HG03354 (cell line): ENCODE measurements at regions not wholly inside any gene's neighbourhood (a gene's known extent, or its start where the extent isn't known, plus 50 kb on each side); places are given as distances from the start of the nearest gene placed in this dataset.

ENCODE experiments used
- ATAC-seq: cut with Tn5 transposase; IDR thresholded peaks from one replicate; pipeline ENCODE4 v1.9.1; 2021; ENCODE audit warnings: mild to moderate bottlenecking; ENCODE audit not compliant: unreplicated experiment, poor library complexity, severe bottlenecking

GRCh38 chr4:130185123-130185522, 1089.2 kb downstream of the C4orf33 start:
- ATAC-seq: no peak

- no peak for ATAC-seq
Measured at GRCh38 chr4:130186931-130187330, 1091.0 kb downstream of the C4orf33 start.

- ATAC-seq: no peak
Measured at GRCh38 chr4:130187587-130187986, 1091.6 kb downstream of the C4orf33 start.

GRCh38 chr4:130192787-130193186, 1096.8 kb downstream of the C4orf33 start:
- no peak for ATAC-seq

- ATAC-seq: no peak
Measured at GRCh38 chr4:130197946-130198345, 1102.0 kb downstream of the C4orf33 start.

- ATAC-seq: no peak
Measured at GRCh38 chr4:130203571-130203970, 1107.6 kb downstream of the C4orf33 start.

- no peak for ATAC-seq
Measured at GRCh38 chr4:130210864-130211263, 1114.9 kb downstream of the C4orf33 start.

- no peak for ATAC-seq
Measured at GRCh38 chr4:130214268-130214667, 1118.3 kb downstream of the C4orf33 start.

GRCh38 chr4:130233377-130234047, 1137.6 kb downstream of the C4orf33 start:
- ATAC-seq: peak; percentile 100

GRCh38 chr4:130238121-130238520, 1142.2 kb downstream of the C4orf33 start:
- no peak for ATAC-seq

GRCh38 chr4:130249002-130249401, 1153.0 kb downstream of the C4orf33 start:
- ATAC-seq: no peak

GRCh38 chr4:130257271-130257670, 1161.3 kb downstream of the C4orf33 start:
- no peak for ATAC-seq

GRCh38 chr4:130266814-130267213, 1170.9 kb downstream of the C4orf33 start:
- ATAC-seq: no peak

- no peak for ATAC-seq
Measured at GRCh38 chr4:130288576-130288975, 1192.6 kb downstream of the C4orf33 start.

- ATAC-seq: no peak
Measured at GRCh38 chr4:130293692-130294091, 1197.7 kb downstream of the C4orf33 start.

- no peak for ATAC-seq
Measured at GRCh38 chr4:130296448-130296847, 1200.5 kb downstream of the C4orf33 start.

GRCh38 chr4:130306566-130306965, 1210.6 kb downstream of the C4orf33 start:
- ATAC-seq: no peak

- no peak for ATAC-seq
Measured at GRCh38 chr4:130309221-130309620, 1213.3 kb downstream of the C4orf33 start.

GRCh38 chr4:130322439-130322838, 1226.5 kb downstream of the C4orf33 start:
- no peak for ATAC-seq

- no peak for ATAC-seq
Measured at GRCh38 chr4:130329036-130329435, 1233.1 kb downstream of the C4orf33 start.

- no peak for ATAC-seq
Measured at GRCh38 chr4:130333241-130333759, 1237.3 kb downstream of the C4orf33 start.
